ENCODE measurements at regions not wholly inside any gene's neighbourhood (a gene's known extent, or its start where the extent isn't known, plus 50 kb on each side); places are given as distances from the start of the nearest gene placed in this dataset.

DNA sequence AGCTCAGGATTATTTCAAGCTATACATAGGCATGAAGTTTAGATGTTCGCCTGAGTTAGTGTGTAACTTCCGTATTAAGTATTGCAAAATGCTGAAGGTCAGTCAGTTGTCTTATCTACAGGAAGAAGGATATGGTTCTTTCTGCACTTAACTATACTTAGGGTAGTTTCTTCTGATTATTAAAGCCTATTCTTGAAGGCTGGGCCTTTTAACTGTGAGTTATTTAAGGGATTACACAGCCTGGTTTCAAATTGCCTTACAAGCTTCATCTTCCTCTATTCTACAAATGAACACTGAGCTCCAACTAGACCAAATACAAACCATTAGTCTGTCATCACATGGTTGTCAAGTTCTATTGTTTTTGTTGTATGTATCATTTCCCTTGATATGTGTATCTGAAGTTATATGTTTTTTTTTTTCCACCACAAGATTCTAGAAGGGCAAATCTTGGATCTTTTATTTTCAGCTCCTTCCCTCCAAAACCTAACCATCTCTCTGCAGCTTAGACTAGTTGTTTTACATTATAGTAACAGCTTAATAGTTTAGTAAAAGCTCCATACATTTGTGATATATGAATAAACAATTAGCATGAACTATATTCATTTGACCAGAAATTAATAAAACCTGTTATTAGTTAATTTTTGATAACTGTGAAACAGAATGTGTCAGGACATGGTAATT, 272.9 kb upstream of the KCNMB2 start:
- H3K4me3 ChIP-seq (ENCODE audit: control insufficient read depth, low read depth, low read length): no peak overlapping the region
- TF ChIP-seq, protein P1, sequence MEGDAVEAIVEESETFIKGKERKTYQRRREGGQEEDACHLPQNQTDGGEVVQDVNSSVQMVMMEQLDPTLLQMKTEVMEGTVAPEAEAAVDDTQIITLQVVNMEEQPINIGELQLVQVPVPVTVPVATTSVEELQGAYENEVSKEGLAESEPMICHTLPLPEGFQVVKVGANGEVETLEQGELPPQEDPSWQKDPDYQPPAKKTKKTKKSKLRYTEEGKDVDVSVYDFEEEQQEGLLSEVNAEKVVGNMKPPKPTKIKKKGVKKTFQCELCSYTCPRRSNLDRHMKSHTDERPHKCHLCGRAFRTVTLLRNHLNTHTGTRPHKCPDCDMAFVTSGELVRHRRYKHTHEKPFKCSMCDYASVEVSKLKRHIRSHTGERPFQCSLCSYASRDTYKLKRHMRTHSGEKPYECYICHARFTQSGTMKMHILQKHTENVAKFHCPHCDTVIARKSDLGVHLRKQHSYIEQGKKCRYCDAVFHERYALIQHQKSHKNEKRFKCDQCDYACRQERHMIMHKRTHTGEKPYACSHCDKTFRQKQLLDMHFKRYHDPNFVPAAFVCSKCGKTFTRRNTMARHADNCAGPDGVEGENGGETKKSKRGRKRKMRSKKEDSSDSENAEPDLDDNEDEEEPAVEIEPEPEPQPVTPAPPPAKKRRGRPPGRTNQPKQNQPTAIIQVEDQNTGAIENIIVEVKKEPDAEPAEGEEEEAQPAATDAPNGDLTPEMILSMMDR (IDR thresholded peaks at IDR 0.05; ENCODE audit: control insufficient read depth, insufficient read depth, low read depth, low read length, missing control alignments): no peak
- no peak for DNase-seq (ENCODE audit: low read depth)

DNA sequence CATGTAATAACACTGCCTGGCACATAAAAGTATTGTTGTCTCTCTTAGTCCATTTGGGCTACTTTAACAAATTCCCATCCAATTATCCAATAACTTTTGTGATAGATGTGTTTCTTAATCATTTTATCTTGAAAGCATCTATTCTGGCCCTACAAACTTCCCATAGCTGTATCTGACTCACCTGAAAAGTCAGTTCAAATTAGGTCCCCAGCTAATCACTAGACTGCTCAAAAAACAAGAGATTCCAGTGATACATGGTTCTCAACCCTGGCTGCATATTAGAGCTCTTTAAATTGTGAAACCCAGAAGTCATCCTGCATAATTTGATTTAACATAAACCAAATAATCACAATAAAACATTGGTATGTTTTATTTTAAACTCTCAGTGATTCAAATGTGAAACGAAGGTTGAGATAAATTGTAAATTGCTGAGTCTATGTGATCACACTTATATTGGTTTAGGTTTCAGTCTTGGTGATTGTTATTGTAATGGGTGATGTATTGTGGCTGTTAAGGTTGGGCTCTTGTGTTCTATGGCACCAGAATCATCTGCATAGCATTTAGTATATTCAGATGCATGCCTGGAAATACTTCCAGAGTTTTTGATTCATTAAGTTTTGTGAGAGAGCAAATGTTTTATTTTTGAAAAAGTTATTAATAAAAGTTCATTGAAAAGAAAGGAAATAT, 268.9 kb upstream of the KCNMB2 start:
- TF ChIP-seq, protein P1 (IDR thresholded peaks at IDR 0.05; ENCODE audit: control insufficient read depth, insufficient read depth, low read depth, low read length, missing control alignments): no peak
- H3K4me3 ChIP-seq (ENCODE audit: control insufficient read depth, low read depth, low read length): no peak overlapping the region

DNA sequence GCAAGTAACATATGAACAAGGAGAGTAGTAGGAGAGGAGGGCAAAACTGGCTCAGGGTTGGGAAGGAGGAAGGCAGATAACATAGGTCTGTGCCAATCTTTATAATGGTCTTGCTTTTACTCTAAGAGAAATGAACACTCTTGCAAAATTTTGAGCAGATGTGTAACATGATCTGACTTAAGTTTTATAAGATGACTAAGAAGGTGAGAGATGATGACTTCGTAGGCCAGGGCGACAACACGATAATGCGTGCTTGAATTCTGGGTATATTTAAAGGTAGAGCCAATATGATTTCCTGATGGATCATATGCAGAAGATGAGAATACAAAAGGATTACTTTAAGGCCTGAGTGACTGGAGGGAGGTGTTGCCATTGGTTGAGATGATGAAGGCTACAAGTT, 265.4 kb upstream of the KCNMB2 start:
- DNase-seq (ENCODE audit: low read depth): no peak
- TF ChIP-seq, protein P1 (IDR thresholded peaks at IDR 0.05; ENCODE audit: control insufficient read depth, insufficient read depth, low read depth, low read length, missing control alignments): no peak
- no peak overlapping the region for H3K4me3 ChIP-seq (ENCODE audit: control insufficient read depth, low read depth, low read length)

More for the DNA sequence above, 268.9 kb upstream of the KCNMB2 start:
- DNase-seq (ENCODE audit: low read depth): no peak

DNA sequence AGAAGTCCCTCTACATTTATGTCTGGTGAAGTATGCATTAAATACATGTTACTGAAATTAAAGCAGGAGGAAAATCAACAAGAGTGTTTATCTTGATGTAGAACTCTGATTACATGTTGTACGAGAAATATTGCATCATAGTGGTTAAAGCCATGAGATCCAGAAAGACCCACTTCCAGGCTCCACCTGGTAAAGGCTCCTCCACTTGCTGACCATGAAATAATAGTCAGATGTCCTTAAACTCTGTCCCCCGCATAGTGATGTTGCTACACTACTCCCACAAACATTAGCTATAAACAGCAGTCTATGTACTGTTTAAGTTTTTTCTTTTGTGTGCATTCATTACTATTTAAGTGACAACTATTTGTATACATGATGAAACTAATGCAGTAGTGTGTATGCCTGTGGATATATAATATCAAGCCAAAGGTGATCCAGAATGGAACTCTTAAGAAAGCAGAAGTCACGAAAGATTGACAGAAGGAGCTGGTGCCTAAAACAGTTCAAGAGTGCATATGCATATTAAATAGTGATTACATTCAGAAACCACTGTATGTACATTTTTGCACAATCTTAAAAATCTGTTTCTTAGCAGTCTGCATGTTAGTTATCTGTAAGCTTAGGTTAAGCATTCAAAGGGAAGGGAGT, 264.4 kb upstream of the KCNMB2 start:
- TF ChIP-seq, protein P1 (IDR thresholded peaks at IDR 0.05; ENCODE audit: control insufficient read depth, insufficient read depth, low read depth, low read length, missing control alignments): no peak
- no peak for DNase-seq (ENCODE audit: low read depth)
- H3K4me3 ChIP-seq (ENCODE audit: control insufficient read depth, low read depth, low read length): no peak overlapping the region

DNA sequence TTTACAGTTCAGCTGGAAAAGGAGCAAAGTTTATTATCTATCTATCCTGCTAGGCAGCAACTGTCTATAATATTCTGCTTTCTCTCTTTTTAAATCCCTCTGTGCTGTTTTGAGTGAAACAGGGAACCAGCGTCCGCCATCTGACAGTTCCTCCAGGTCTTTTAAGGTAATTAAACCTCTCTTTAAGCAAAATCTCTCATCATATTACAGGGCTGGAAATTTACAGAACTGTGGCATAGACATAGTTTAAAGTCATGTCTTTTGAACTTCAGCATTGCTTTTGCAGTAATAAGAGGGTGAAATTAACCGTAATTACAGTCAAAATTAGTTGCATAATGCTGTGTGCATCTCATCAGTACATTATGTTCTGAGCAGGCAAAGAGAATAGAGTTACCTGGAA, 263.4 kb upstream of the KCNMB2 start:
- no peak overlapping the region for H3K4me3 ChIP-seq (ENCODE audit: control insufficient read depth, low read depth, low read length)
- TF ChIP-seq, protein P1 (IDR thresholded peaks at IDR 0.05; ENCODE audit: control insufficient read depth, insufficient read depth, low read depth, low read length, missing control alignments): no peak
- no peak for DNase-seq (ENCODE audit: low read depth)

DNA sequence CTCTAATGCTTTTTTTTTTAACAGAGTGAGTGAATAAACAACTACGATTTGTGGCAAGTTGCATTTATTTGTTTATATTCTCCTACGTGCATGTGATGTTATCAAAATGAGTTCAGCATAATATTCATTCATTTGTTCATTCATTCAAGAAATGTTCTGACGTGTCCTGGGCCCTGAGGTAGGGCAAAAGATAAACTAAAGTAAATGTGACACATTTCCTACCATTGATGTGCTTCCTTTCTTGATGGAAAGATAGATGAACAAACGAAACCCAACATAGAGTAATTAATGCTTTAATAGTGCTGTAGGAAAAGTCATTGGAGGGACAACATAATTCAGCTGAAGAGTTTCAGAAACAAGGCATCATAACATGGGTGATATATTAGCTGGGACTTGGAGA, 261.5 kb upstream of the KCNMB2 start:
- TF ChIP-seq, protein P1 (IDR thresholded peaks at IDR 0.05; ENCODE audit: control insufficient read depth, insufficient read depth, low read depth, low read length, missing control alignments): no peak
- no peak for DNase-seq (ENCODE audit: low read depth)
- no peak overlapping the region for H3K4me3 ChIP-seq (ENCODE audit: control insufficient read depth, low read depth, low read length)
